ENCODE measurements at regions not wholly inside any gene's neighbourhood (a gene's known extent, or its start where the extent isn't known, plus 50 kb on each side); places are given as distances from the start of the nearest gene placed in this dataset.
"Not testable (repeated sequence)": the region's sequence is repeated elsewhere in the genome, so short reads cannot be mapped to it uniquely, and the experiment has no call there.

GRCh38 chr9:42656789-42657188 is 473.3 kb downstream of the SPATA31A6 start:
- not testable (repeated sequence) for DNase-seq

- not testable (repeated sequence) for DNase-seq
Observed at GRCh38 chr9:42657496-42657895, 474.0 kb downstream of the SPATA31A6 start.

- DNase-seq: not testable (repeated sequence)
Observed at GRCh38 chr9:42697146-42697545, 513.7 kb downstream of the SPATA31A6 start.

GRCh38 chr9:42702890-42703289 is 519.4 kb downstream of the SPATA31A6 start:
- DNase-seq: not testable (repeated sequence)

- DNase-seq: not testable (repeated sequence)
Observed at GRCh38 chr9:42724841-42725835, 541.7 kb downstream of the SPATA31A6 start.

GRCh38 chr9:42743030-42743814 is 559.8 kb downstream of the SPATA31A6 start:
- DNase-seq: peak; percentile 70

GRCh38 chr9:42757251-42757650 is 573.8 kb downstream of the SPATA31A6 start:
- not testable (repeated sequence) for DNase-seq

- DNase-seq: not testable (repeated sequence)
Observed at GRCh38 chr9:42759320-42759719, 575.9 kb downstream of the SPATA31A6 start.

GRCh38 chr9:42782201-42782600 is 598.7 kb downstream of the SPATA31A6 start:
- DNase-seq: not testable (repeated sequence)

- DNase-seq: not testable (repeated sequence)
Observed at GRCh38 chr9:42792725-42793124, 609.3 kb downstream of the SPATA31A6 start.

GRCh38 chr9:42798571-42798970 is 615.1 kb downstream of the SPATA31A6 start:
- not testable (repeated sequence) for DNase-seq

- not testable (repeated sequence) for DNase-seq
Observed at GRCh38 chr9:42802716-42803115, 619.3 kb downstream of the SPATA31A6 start.

GRCh38 chr9:42806674-42807073 is 623.2 kb downstream of the SPATA31A6 start:
- DNase-seq: not testable (repeated sequence)

GRCh38 chr9:42821468-42821867 is 638.0 kb downstream of the SPATA31A6 start:
- not testable (repeated sequence) for DNase-seq

GRCh38 chr9:42848156-42848555 is 664.7 kb downstream of the SPATA31A6 start:
- DNase-seq: not testable (repeated sequence)

GRCh38 chr9:42850896-42851693 is 667.6 kb downstream of the SPATA31A6 start:
- not testable (repeated sequence) for DNase-seq

GRCh38 chr9:42851701-42852100 is 668.2 kb downstream of the SPATA31A6 start:
- DNase-seq: not testable (repeated sequence)

- DNase-seq: peak; percentile 24
Observed at GRCh38 chr9:42852133-42852930, 668.9 kb downstream of the SPATA31A6 start.

- DNase-seq: not testable (repeated sequence)
Observed at GRCh38 chr9:42860133-42860532, 676.7 kb downstream of the SPATA31A6 start.

GRCh38 chr9:42862465-42862864 is 679.0 kb downstream of the SPATA31A6 start:
- not testable (repeated sequence) for DNase-seq
